HG02938 (cell line): ENCODE measurements at regions not wholly inside any gene's neighbourhood (a gene's known extent, or its start where the extent isn't known, plus 50 kb on each side); places are given as distances from the start of the nearest gene placed in this dataset.
A peak's percentile ranks its signal among the peaks of the same experiment; 100 is the strongest.

Experiments used
- ATAC-seq: cut with Tn5 transposase; IDR thresholded peaks from one replicate; pipeline ENCODE4 v1.9.1; 2021; ENCODE audit warnings: mild to moderate bottlenecking, moderate library complexity; ENCODE audit not compliant: unreplicated experiment

DNA sequence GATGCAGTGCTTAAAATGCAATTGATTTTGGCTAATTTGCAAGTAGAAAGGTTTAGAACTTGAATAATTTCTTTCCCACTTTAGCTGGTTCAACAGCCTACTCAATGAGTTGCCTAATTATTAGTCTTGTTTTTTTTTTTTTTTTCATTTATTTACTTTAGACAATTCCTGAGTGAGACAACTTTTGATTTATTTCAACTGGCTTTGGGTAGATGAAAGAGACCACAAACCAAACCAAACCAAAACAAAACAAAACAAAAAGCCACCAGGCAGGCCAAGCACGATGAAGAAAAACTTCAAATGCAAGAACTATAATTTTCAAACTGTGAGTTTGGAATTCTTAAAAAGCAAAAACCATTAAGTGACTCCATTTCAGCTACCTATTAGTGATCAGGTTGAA, 469.9 kb downstream of the GBE1 start:
- ATAC-seq = no peak

DNA sequence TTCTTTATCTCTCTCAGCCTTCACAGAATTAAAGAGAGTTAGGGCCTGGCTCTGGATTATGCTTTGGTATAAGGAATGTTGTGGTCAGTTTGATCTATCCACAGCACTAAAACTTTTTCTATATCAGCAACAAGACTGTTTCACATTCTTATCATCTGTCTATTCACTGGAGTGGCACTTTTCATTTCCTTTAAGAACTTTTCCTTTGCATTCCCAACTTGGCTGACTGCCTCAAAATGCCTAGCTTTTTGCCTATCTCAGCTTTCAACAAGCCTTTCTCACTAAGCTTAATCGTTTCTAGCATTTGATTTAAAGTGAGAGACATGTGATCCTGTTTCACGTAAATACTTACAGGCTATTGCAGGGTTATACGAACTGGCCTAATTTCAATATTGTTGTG, 471.8 kb downstream of the GBE1 start:
- ATAC-seq = no peak

GRCh38 chr3:81279481-81280379, 481.7 kb downstream of the GBE1 start:
- ATAC-seq = no peak

- ATAC-seq = no peak
These were observed 483.6 kb downstream of the GBE1 start for GRCh38 chr3:81277853-81278252.

GRCh38 chr3:81274671-81275070, 486.8 kb downstream of the GBE1 start:
- ATAC-seq = no peak

GRCh38 chr3:81270603-81271379, 490.7 kb downstream of the GBE1 start:
- peak; percentile 100 for ATAC-seq

DNA sequence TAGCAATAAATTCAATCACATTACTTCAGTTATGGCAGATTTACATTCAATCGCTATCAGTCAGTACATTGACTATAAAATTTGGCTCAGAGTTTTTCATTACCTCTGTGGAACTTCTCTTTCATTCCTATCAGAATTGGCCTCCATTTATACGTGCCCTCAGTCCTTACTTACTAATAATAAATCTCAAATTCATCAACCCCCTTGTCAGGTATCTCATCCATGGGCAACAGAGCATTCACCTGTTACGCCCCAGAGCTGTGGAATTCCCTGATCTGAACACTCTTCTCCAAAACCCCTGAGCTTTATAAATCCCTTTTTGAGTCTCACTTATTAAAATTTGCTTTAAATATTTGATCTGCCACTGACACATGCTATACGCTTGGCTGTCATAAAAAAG, 492.9 kb downstream of the GBE1 start:
- ATAC-seq = no peak

- no peak for ATAC-seq
These were observed 499.4 kb downstream of the GBE1 start for GRCh38 chr3:81261996-81262395.

- ATAC-seq = no peak
These were observed 506.0 kb downstream of the GBE1 start for GRCh38 chr3:81255463-81255862.

DNA sequence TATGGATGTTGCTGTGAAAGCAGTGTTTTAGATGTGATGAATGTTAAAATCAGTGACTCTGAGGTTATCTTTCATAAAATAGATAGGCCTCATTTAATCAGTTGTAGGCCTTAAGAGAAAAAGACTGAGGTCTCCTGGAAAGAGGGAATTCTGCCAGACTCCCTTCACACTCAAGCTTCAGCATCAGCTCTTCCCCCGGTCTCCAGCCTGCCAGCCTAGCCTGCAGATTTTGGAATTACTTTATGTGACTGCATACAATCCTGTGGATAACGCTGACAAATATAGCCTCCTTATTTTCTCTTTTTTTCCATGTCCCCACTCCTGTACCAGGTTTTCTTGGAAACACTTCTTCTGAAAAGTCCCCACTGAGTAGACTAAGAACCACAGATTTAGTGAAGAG, 510.3 kb downstream of the GBE1 start:
- ATAC-seq = no peak

DNA sequence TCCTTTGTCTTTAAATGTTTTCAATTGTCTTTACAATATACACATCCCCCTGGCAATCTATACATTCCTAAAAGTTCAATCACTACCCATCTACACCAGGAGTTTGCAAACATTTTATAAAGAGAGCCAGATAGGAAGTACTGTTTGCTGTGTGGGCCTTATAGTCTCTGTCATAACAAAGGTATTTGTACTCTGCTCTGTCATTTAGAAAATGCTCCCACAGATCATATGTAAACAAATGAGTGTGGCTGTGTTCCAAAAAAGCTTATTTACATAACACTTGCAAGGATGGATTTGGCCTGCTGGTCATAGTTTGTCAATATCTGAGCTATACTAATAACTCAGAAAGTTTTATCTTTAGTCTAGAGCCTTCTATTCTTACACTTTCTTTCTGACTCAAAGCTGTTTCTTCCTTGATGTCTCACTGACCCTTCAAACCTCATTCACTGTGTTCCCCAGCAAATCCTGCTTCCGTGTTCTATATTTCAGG, 511.9 kb downstream of the GBE1 start:
- peak; percentile 87 for ATAC-seq

GRCh38 chr3:81245501-81245900, 515.9 kb downstream of the GBE1 start:
- ATAC-seq = no peak

DNA sequence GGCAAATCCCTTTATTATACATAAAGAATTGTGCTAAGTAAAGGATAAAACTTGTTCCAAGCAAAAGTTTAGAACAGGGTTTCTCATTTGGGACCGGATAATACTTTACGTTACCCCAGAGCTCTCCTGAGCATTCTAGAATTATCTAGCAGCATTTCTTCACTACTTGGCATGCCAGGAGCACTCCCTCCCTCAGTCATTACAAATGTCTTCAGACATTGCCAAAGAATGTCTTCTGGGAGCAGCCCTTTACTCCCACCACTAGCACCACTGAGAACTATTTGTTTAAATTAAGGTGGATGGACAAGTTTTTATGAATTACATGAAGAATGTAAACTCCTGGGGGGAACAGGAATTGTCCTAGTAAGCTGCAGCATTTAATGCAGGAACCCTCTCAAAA, 516.4 kb downstream of the GBE1 start:
- ATAC-seq = no peak

- ATAC-seq = no peak
These were observed 517.2 kb downstream of the GBE1 start for GRCh38 chr3:81244231-81244630.

GRCh38 chr3:81242871-81243270, 518.6 kb downstream of the GBE1 start:
- no peak for ATAC-seq

DNA sequence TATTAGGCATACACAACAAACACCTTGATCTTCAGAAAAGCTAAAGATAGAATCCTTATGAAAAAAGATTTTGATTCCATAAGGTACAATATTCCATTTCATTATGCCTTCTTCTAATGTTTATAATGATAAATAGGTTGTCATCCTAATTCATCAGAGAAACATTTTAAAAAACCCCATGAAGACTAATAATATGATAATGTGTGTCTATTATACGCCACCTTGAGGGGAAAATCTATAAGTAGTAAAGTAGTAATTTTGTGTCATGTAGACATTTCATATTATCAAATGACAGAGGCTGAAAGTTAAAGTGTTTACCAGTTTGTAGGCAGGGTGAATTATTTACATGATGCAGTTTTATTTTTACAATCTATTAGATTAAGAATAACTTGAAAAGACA, 524.3 kb downstream of the GBE1 start:
- no peak for ATAC-seq

GRCh38 chr3:81218023-81218422, 543.4 kb downstream of the GBE1 start:
- no peak for ATAC-seq

DNA sequence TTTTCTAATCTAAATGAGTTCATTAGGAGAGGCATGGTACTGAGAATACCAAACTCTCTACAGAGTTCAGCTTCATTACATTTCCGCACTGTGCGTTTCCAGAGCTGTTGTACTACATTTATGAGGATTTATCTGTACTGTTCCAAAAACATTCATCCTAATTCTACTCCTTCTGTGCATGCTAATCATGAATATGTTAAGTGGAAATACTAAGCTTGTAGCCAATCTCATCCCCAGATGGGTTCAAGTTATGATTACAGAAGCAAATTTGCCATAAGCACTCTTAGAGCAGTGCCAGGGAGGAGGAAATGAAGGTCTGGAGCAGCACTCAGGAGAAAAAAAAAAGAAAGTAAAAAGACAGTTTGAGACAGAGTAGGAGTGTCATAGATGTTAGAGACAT, 544.3 kb downstream of the GBE1 start:
- ATAC-seq = no peak

DNA sequence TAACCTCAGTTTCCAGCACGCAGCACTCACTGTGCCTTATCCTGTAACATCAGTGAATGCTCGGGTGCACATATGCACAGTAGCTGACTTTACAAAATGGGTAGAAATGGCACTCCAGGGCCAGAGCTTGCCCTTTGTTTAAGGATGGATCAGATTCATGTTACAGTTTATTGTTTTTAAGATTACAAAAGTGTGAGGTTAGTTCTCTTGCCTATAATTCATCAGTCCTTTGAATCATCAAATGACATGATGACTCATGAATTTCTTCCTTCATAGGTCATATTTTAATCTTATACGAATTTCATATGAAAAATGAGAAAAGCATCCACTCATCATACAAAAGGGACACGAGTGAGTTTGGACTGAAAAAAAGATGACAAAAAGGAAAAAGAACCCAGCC, 545.3 kb downstream of the GBE1 start:
- ATAC-seq = no peak

- no peak for ATAC-seq
These were observed 546.8 kb downstream of the GBE1 start for GRCh38 chr3:81214631-81215030.

DNA sequence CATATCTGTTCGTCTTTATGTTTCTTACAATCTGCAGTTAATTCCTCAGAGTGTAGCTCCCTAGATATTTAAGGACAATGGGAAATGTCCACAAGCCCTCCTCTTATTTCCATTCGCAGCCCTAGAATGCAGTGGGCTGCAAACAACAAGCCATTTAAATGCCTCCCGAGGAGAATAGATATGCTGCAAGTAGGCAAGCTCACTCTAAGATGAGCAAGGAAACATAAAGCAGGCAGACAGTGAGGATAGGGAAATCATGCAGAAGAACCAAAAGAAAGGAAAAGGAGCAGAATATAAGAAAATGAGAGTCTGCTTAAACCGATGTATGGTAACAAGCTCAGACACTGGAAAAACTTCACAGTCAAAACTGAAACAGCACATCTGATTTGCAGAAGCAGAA, 561.9 kb downstream of the GBE1 start:
- ATAC-seq = no peak

- ATAC-seq = no peak
These were observed 562.7 kb downstream of the GBE1 start for GRCh38 chr3:81198756-81199155.
